HFF-Myc (cell line): ENCODE measurements at regions not wholly inside any gene's neighbourhood (a gene's known extent, or its start where the extent isn't known, plus 50 kb on each side); places are given as distances from the start of the nearest gene placed in this dataset.

ENCODE experiments used
- DNase-seq: peaks from one replicate; pipeline ENCODE4 v3.0.0-alpha.2; 2011; ENCODE audit warnings: low read depth; ENCODE audit errors: extremely low read depth
- H3K4me3 ChIP-seq: replicated peaks from 2 replicates; pipeline ENCODE4 v1.5.1; 2011; ENCODE audit warnings: low read depth, mild to moderate bottlenecking, control low read depth, low read length
- TF ChIP-seq, protein P1 (sequence below): IDR thresholded peaks from 2 replicates; pipeline ENCODE4 v1.5.1; 2012; ENCODE audit warnings: mild to moderate bottlenecking, low read depth, low read length, control low read depth; ENCODE audit errors: missing control alignments

DNA sequence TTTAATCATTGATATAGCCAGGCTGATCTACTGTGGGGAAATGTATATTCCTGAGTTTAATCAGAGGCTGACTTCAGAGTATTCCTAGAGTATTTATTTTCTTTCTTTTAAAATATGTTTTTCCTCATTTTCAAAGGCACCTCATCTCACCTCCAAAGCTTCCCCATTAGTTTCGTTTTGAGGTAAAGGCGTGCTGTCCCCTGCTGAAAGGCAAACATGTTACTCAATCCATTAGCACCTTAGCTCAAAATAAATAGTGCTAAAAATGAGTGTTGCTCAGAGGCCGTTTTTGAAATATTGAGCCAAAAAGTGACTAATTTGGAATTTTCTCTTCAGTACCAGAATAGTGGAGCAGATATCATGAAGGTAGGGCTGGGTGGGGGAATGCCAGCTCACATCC is 386.2 kb downstream of the SOX11 start:
- TF ChIP-seq, protein P1, sequence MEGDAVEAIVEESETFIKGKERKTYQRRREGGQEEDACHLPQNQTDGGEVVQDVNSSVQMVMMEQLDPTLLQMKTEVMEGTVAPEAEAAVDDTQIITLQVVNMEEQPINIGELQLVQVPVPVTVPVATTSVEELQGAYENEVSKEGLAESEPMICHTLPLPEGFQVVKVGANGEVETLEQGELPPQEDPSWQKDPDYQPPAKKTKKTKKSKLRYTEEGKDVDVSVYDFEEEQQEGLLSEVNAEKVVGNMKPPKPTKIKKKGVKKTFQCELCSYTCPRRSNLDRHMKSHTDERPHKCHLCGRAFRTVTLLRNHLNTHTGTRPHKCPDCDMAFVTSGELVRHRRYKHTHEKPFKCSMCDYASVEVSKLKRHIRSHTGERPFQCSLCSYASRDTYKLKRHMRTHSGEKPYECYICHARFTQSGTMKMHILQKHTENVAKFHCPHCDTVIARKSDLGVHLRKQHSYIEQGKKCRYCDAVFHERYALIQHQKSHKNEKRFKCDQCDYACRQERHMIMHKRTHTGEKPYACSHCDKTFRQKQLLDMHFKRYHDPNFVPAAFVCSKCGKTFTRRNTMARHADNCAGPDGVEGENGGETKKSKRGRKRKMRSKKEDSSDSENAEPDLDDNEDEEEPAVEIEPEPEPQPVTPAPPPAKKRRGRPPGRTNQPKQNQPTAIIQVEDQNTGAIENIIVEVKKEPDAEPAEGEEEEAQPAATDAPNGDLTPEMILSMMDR: no peak
- no peak for DNase-seq

DNA sequence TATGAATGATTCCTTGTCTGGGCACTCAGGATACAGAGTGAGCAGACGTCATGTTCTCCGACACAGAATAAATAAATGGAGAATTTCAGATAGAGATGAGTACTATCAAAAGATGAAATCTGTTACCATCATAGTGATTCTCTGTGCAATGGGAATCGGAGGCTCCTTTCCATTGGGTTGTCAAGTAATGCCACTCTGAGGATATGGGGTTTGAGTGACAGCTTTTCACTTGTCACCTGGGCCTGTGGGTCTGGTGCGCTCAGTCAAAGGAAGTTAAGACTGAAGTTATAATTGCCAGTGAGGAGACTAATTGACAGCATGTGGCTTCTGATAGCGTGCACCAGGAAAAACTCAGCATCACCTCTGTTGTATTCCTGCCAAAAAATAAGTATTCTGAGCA is 387.2 kb downstream of the SOX11 start:
- no peak for DNase-seq
- TF ChIP-seq, protein P1: no peak

More for the DNA sequence above, 386.2 kb downstream of the SOX11 start:
- H3K4me3 ChIP-seq: no peak overlapping the region

DNA sequence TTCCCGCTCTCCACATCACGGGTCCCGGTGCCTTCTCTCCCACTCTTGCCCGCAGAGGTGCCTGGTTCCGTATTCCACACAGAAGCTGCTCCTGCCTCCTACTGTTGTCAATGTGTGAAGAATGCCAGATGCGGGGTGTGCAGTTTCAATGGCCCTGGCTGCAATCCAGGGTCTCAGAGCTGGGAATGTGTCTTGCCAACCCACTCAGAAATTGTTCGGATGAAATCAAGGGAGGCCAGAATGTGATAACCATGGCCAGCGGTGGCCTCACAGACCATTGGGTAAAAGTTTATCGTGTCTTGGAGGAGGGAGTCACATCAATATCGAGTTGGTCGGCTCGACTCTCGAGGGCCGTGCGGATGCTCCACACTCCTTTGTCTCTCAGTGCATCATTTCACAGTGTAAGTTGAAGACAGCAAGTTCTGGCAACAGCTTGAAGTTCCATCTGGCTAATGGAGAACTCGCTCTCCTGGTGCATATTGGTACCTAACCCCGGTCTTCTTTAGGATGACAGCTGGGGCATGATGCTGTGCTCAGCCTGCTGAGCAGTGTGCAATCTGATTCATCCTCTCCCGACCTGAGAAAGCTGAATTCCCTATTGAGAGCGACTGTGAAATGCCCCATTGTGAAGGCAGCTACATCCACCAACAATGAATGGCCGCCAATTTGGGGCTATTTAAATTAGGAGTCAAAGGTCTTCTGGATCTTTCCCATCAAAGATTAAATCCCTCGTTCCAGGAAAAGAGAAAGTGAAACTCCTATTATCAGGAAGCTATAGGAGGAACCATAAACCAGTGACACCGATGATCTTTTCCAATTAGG is 389.0 kb downstream of the SOX11 start:
- DNase-seq: no peak
- no peak overlapping the region for H3K4me3 ChIP-seq
- TF ChIP-seq, protein P1: no peak

More for the DNA sequence above, 387.2 kb downstream of the SOX11 start:
- no peak overlapping the region for H3K4me3 ChIP-seq

DNA sequence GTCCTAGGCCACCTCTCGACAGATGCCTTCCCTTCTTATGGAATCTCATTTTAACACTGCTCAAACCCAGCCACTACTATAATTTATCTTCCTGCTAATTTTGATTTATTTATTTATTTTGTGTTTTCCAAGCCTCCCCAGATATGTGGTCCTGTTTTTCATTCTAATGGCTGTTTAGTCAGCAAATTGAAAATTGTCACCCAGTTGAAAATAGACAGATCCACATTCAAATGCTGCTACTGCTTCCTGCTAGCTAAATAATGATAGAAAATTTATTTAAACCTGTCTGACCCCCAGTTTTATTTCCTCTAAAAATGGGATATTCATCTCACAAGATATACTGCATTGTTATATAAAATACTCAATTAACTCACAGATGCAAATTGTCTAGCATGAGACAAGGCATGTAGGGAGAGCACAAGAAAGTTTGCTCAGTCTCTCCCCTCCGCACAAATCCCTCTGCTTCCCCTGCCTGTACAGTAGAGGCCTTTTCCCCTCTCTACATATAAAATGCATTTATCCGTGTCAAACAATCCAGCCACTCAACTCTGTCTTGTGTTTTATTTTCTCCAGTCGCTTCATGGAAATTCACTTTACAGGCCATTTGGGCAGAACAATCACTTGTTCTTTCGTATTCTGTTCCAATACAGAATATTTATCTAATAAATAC is 389.9 kb downstream of the SOX11 start:
- TF ChIP-seq, protein P1: no peak
- DNase-seq: no peak
- no peak overlapping the region for H3K4me3 ChIP-seq

DNA sequence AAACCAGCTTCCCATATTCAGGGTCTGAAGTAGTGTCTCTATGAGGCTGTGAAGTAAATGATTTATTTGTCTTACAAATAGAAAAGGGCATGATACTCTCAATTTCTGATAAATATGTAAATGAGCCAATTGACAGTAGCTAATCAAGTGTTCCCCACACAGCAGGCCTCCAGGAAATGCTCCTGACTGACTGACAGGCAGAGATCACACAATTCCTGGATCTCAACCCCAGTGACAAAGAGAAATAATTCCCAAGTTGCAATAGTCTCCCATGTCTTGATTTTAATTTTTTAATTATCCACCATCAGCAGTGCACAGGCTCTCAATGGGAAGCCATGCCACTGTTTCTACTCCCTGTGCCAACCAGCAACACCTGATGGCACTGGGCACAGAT is 390.4 kb downstream of the SOX11 start:
- DNase-seq: no peak

DNA sequence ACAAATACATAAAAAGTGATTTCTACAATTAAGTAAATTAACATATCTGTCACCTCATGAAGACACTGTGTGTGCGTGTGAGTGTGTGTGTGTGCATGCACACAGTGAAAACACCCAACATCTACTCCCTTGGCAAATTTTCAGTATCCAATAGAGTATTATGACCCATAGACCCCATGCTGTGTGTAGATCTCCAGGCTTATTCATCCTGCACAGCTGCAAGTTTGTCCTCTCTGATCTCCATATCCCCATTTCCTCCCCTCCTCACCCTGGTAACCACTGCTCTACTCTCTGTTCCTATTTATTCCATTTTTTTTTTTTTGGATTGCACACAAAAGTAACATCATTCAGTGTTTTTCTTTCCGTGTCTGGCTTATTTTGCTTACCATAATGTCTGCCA is 391.0 kb downstream of the SOX11 start:
- no peak overlapping the region for H3K4me3 ChIP-seq
- DNase-seq: no peak
- TF ChIP-seq, protein P1: no peak

More for the DNA sequence above, 390.4 kb downstream of the SOX11 start:
- no peak overlapping the region for H3K4me3 ChIP-seq
- TF ChIP-seq, protein P1: no peak

DNA sequence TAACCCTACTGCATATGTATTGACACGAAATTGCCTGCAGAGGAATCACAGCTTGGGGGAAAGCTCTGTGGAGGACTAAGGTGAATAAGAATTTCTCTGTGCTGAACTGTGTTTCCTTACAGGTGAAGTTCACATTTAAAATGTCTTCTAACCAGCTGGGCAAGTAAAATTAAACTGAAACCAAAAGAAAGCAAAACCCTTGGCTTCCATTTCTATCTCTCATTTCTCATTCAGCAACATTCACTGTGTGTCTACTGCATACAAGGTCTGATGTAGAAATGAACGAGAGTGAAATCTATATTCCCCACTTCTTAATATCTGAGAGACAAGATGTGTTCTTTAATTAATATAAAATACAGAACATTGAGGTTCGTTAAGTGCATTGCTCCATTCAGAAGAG is 397.3 kb downstream of the SOX11 start:
- DNase-seq: no peak
- TF ChIP-seq, protein P1: no peak
- H3K4me3 ChIP-seq: no peak overlapping the region
